ENCODE measurements at regions not wholly inside any gene's neighbourhood (a gene's known extent, or its start where the extent isn't known, plus 50 kb on each side); places are given as distances from the start of the nearest gene placed in this dataset.

DNA sequence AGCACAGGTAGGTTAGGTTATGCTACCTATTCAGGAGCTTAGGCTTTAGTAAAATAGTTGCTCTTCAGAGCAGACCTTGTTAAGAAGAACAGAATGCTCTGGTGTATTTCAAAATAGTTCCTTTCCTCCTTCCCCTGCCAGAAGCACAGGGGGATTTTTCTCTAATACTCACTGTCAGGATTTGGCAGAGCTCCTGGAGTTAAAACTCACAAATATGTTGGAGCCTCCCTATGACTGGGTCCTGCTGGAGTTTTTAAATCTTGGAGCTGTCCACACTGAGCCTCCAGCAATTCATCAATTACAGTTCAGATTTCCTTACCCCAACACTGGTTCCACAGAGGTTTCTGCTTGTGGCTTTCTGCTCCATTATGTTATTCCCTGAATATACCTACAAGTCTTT, 1233.8 kb upstream of the WWC1 start:
- TF ChIP-seq, protein P1, sequence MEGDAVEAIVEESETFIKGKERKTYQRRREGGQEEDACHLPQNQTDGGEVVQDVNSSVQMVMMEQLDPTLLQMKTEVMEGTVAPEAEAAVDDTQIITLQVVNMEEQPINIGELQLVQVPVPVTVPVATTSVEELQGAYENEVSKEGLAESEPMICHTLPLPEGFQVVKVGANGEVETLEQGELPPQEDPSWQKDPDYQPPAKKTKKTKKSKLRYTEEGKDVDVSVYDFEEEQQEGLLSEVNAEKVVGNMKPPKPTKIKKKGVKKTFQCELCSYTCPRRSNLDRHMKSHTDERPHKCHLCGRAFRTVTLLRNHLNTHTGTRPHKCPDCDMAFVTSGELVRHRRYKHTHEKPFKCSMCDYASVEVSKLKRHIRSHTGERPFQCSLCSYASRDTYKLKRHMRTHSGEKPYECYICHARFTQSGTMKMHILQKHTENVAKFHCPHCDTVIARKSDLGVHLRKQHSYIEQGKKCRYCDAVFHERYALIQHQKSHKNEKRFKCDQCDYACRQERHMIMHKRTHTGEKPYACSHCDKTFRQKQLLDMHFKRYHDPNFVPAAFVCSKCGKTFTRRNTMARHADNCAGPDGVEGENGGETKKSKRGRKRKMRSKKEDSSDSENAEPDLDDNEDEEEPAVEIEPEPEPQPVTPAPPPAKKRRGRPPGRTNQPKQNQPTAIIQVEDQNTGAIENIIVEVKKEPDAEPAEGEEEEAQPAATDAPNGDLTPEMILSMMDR (optimal IDR thresholded peaks at IDR 0.05 in 1 of 3, IDR thresholded peaks at IDR 0.05 in 1 of 3, conservative IDR thresholded peaks at IDR 0.05 in 1 of 3; ENCODE audit: extremely low read depth in 1 of 3, insufficient read depth in 2 of 3, low read length in 3 of 3) = no peak
- no peak for TF ChIP-seq EZH2 (IDR thresholded peaks at IDR 0.05; ENCODE audit: low read length)

Measured in keratinocyte (primary cell).